ENCODE measurements at regions not wholly inside any gene's neighbourhood (a gene's known extent, or its start where the extent isn't known, plus 50 kb on each side); places are given as distances from the start of the nearest gene placed in this dataset.

GRCh38 chr10:3495281-3495680 lies 289.7 kb downstream of the KLF6 start:
- no peak overlapping the region for H3K9ac ChIP-seq (ENCODE audit: low read length)
- 0 out of 2 replicates have a peak, but pooled peaks cover 5% of the 10 kb centered on the region for H3K4me1 ChIP-seq (ENCODE audit: insufficient read depth, low read length)
- H3K4me3 ChIP-seq (ENCODE audit: low read length) = no peak overlapping the region
- intact Hi-C loops (cut with micrococcal nuclease) = no loop called here
- no peaks in the 10 kb centered on the region for H3K27me3 ChIP-seq (ENCODE audit: low read length)
- ATAC-seq (no peak), DNase-seq (no peak)
- no peaks in the 10 kb centered on the region for H3K9me2 ChIP-seq (replicated peaks; ENCODE audit: low read length)
- H3K36me3 ChIP-seq (ENCODE audit: low read depth, low read length) = no peaks in the 10 kb centered on the region
- no TSS peak for BruUV-seq (replicated peaks)
- ChIA-PET CTCF (no interaction called here), POLR2A (ENCODE audit: unreplicated experiment) (no interaction called here)
- no peaks in the 10 kb centered on the region for H4K20me1 ChIP-seq (ENCODE audit: low read length)
- no peaks in the 10 kb centered on the region for H3K79me2 ChIP-seq (ENCODE audit: low read length)
- no peak for TF ChIP-seq EZH2phosphoT487 (IDR thresholded peaks at IDR 0.05; ENCODE audit: borderline replicate concordance, low read length)
- no peak for TF ChIP-seq EZH2 (IDR thresholded peaks at IDR 0.05; ENCODE audit: low read length, unreplicated experiment)
- TF ChIP-seq CTCF (conservative IDR thresholded peaks at IDR 0.05; ENCODE audit: low read depth, low read length) = no peak
- H3K9me3 ChIP-seq (ENCODE audit: low read length) = no peaks in the 10 kb centered on the region
- no peak overlapping the region for H3K4me2 ChIP-seq (ENCODE audit: low read length)
- H3F3A ChIP-seq (ENCODE audit: low read length, unreplicated experiment) = no peaks in the 10 kb centered on the region
- H2AFZ ChIP-seq (ENCODE audit: low read length) = no peak overlapping the region
- no peak overlapping the region for H3K27ac ChIP-seq (ENCODE audit: low read length)

- H3K79me2 ChIP-seq (ENCODE audit: low read length) = no peaks in the 10 kb centered on the region
- TF ChIP-seq CTCF (conservative IDR thresholded peaks at IDR 0.05; ENCODE audit: low read depth, low read length) (no peak), EZH2phosphoT487 (IDR thresholded peaks at IDR 0.05; ENCODE audit: borderline replicate concordance, low read length) (no peak), EZH2 (IDR thresholded peaks at IDR 0.05; ENCODE audit: low read length, unreplicated experiment) (no peak)
These were observed 290.2 kb downstream of the KLF6 start for GRCh38 chr10:3494838-3495230.

GRCh38 chr10:3494131-3494837 lies 290.7 kb downstream of the KLF6 start:
- Histone ChIP-seq H3K36me3 (ENCODE audit: low read depth, low read length) (no peaks in the 10 kb centered on the region), H3K4me1 (ENCODE audit: insufficient read depth, low read length) (0 out of 2 replicates have a peak, but pooled peaks cover 5% of the 10 kb centered on the region), H3K4me2 (ENCODE audit: low read length) (no peak overlapping the region), H2AFZ (ENCODE audit: low read length) (no peak overlapping the region), H3K4me3 (ENCODE audit: low read length) (no peak overlapping the region), H4K20me1 (ENCODE audit: low read length) (no peaks in the 10 kb centered on the region), H3K9me2 (replicated peaks; ENCODE audit: low read length) (no peaks in the 10 kb centered on the region), H3K9me3 (ENCODE audit: low read length) (no peaks in the 10 kb centered on the region), H3K9ac (ENCODE audit: low read length) (no peak overlapping the region), H3K27me3 (ENCODE audit: low read length) (no peaks in the 10 kb centered on the region), H3F3A (ENCODE audit: low read length, unreplicated experiment) (no peaks in the 10 kb centered on the region), H3K79me2 (ENCODE audit: low read length) (no peaks in the 10 kb centered on the region), H3K27ac (ENCODE audit: low read length) (no peak overlapping the region)
- ChIA-PET POLR2A (ENCODE audit: unreplicated experiment) (no interaction called here), CTCF (no interaction called here)
- no peak for DNase-seq
- intact Hi-C loops (cut with micrococcal nuclease) = no loop called here
- no TSS peak for BruUV-seq (replicated peaks)
- TF ChIP-seq CTCF (conservative IDR thresholded peaks at IDR 0.05; ENCODE audit: low read depth, low read length) (no peak), EZH2 (IDR thresholded peaks at IDR 0.05; ENCODE audit: low read length, unreplicated experiment) (no peak), EZH2phosphoT487 (IDR thresholded peaks at IDR 0.05; ENCODE audit: borderline replicate concordance, low read length) (no peak)
- ATAC-seq = no peak

More at GRCh38 chr10:3494838-3495230, 290.2 kb downstream of the KLF6 start:
- H3K9ac ChIP-seq (ENCODE audit: low read length) = no peak overlapping the region
- no peak overlapping the region for H3K4me2 ChIP-seq (ENCODE audit: low read length)
- DNase-seq (no peak), ATAC-seq (no peak)
- no peaks in the 10 kb centered on the region for H3K9me2 ChIP-seq (replicated peaks; ENCODE audit: low read length)
- H3K4me3 ChIP-seq (ENCODE audit: low read length) = no peak overlapping the region
- H3K36me3 ChIP-seq (ENCODE audit: low read depth, low read length) = no peaks in the 10 kb centered on the region
- ChIA-PET POLR2A (ENCODE audit: unreplicated experiment) (no interaction called here), CTCF (no interaction called here)
- H3K27ac ChIP-seq (ENCODE audit: low read length) = no peak overlapping the region
- no peak overlapping the region for H2AFZ ChIP-seq (ENCODE audit: low read length)
- H4K20me1 ChIP-seq (ENCODE audit: low read length) = no peaks in the 10 kb centered on the region
- no peaks in the 10 kb centered on the region for H3K27me3 ChIP-seq (ENCODE audit: low read length)
- no peaks in the 10 kb centered on the region for H3K9me3 ChIP-seq (ENCODE audit: low read length)
- no TSS peak for BruUV-seq (replicated peaks)
- H3K4me1 ChIP-seq (ENCODE audit: insufficient read depth, low read length) = 0 out of 2 replicates have a peak, but pooled peaks cover 5% of the 10 kb centered on the region
- no peaks in the 10 kb centered on the region for H3F3A ChIP-seq (ENCODE audit: low read length, unreplicated experiment)
- intact Hi-C loops (cut with micrococcal nuclease) = no loop called here

Measured in PC-3 (cell line).